Gastrocnemius medialis (tissue), 4 donors: ENCODE measurements at regions not wholly inside any gene's neighbourhood (a gene's known extent, or its start where the extent isn't known, plus 50 kb on each side); places are given as distances from the start of the nearest gene placed in this dataset.

Experiments
- ATAC-seq, 2 donors: fragments of 150-250 bp; one replicate each; pipeline ENCODE4 v1.9.1; 2016
- DNase-seq, 2 donors: peaks; one replicate each; pipeline ENCODE4 v3.0.0-alpha.2; 2019
- H3K27ac ChIP-seq, 4 donors: fragments of 200-600 bp; sonication (generic); 1 replicate in 1 of 4; 2 replicates in 3 of 4; pipeline ENCODE4 v1.5.1; 2016 to 2018; ENCODE audit warnings: mild to moderate bottlenecking in 2 of 4, moderate library complexity in 1 of 4
- H3K27me3 ChIP-seq, 3 donors: fragments of 200-600 bp; sonication (generic) in 2 of 3; 1 replicate in 1 of 3; 2 replicates in 2 of 3; pipeline versions ENCODE4 v1.5.1 to v1.6.0; 2016 to 2019; ENCODE audit warnings: mild to moderate bottlenecking in 1 of 3, moderate library complexity in 1 of 3
- H3K36me3 ChIP-seq, 2 donors: fragments of 200-600 bp; sonication (generic) in 1 of 2; one replicate each; pipeline ENCODE4 v1.5.1; 2017 to 2018
- H3K4me1 ChIP-seq, 2 donors: fragments of 200-600 bp; sonication (generic) in 1 of 2; one replicate each; pipeline ENCODE4 v1.5.1; 2016 to 2017; ENCODE audit warnings: mild to moderate bottlenecking in 2 of 2
- H3K4me3 ChIP-seq, 4 donors: fragments of 200-600 bp; sonication (generic) in 3 of 4; 1 replicate in 1 of 4; 2 replicates in 3 of 4; pipeline ENCODE4 v1.5.1; 2016 to 2019; ENCODE audit warnings: mild to moderate bottlenecking in 2 of 4
- H3K9me3 ChIP-seq, 3 donors: fragments of 200-600 bp; sonication (generic) in 2 of 3; 1 replicate in 1 of 3; 2 replicates in 2 of 3; pipeline ENCODE4 v1.5.1; 2016 to 2019
- CTCF ChIP-seq, 5 experiments: fragments of 450-650 bp in 3 of 5; fragments of 200-600 bp in 2 of 5; sonication (generic) in 2 of 5; IDR thresholded peaks in 4 of 5; conservative IDR thresholded peaks in 1 of 5; 1 replicate in 4 of 5; 2 replicates in 1 of 5; pipeline ENCODE4 v1.5.1; 2016 to 2019; ENCODE audit warnings: antibody characterized with exemption in 5 of 5, mild to moderate bottlenecking in 3 of 5, moderate library complexity in 3 of 5
- POLR2A ChIP-seq, 2 donors: fragments of 450-650 bp; IDR thresholded peaks; one replicate each; pipeline ENCODE4 v1.6.1; 2017; ENCODE audit warnings: antibody characterized with exemption in 2 of 2, mild to moderate bottlenecking in 2 of 2, moderate library complexity in 2 of 2
- in situ Hi-C, 4 donors: fragments of 200-750 bp; cut with MboI; loops; one replicate each; pipeline versions ENCODE4 v1.15.0 to v1.8.0; 2017; ENCODE audit warnings: low sequenced_read_pairs in 4 of 4
- intact Hi-C: fragments of 100-400 bp; cut with DNase I; formaldehyde crosslinking; loops from one replicate; pipeline ENCODE4 v1.15.1; 2023; ENCODE audit warnings: low total_unique reads

GRCh38 chr2:38218591-38218991 is 142.6 kb upstream of the CYP1B1 start:
- H3K27ac ChIP-seq: no peak overlapping the region
- H3K4me1 ChIP-seq: no peaks in the 10 kb centered on the region
- H3K9me3 ChIP-seq: no peaks in the 10 kb centered on the region
- in situ Hi-C loops (no loop called here), intact Hi-C loops (no loop called here)
- no peaks in the 10 kb centered on the region for H3K36me3 ChIP-seq
- DNase-seq (no peak), ATAC-seq (no peak)
- TF ChIP-seq CTCF (IDR thresholded peaks at IDR 0.05 in 4 of 5, conservative IDR thresholded peaks at IDR 0.05 in 1 of 5): no peak
- no peak for TF ChIP-seq POLR2A (IDR thresholded peaks at IDR 0.05)
- H3K4me3 ChIP-seq: no peak overlapping the region
- peaks cover 0 to 2% (median 0%) of the 10 kb centered on the region in 3 donors for H3K27me3 ChIP-seq

- Histone ChIP-seq H3K4me1 (no peaks in the 10 kb centered on the region), H3K4me3 (no peak overlapping the region), H3K27ac (no peak overlapping the region), H3K36me3 (no peaks in the 10 kb centered on the region), H3K9me3 (no peaks in the 10 kb centered on the region), H3K27me3 (peaks cover 0 to 2% (median 0%) of the 10 kb centered on the region in 3 donors)
- in situ Hi-C loops (no loop called here), intact Hi-C loops (no loop called here)
- ATAC-seq (no peak), DNase-seq (no peak)
- TF ChIP-seq CTCF (IDR thresholded peaks at IDR 0.05 in 4 of 5, conservative IDR thresholded peaks at IDR 0.05 in 1 of 5) (no peak), POLR2A (IDR thresholded peaks at IDR 0.05) (no peak)
Observed at GRCh38 chr2:38217401-38218188, 141.6 kb upstream of the CYP1B1 start.

- TF ChIP-seq CTCF (IDR thresholded peaks at IDR 0.05 in 4 of 5, conservative IDR thresholded peaks at IDR 0.05 in 1 of 5): no peak
- no peak for TF ChIP-seq POLR2A (IDR thresholded peaks at IDR 0.05)
- no peaks in the 10 kb centered on the region for H3K4me1 ChIP-seq
- H3K9me3 ChIP-seq: no peaks in the 10 kb centered on the region
- H3K27me3 ChIP-seq: peaks cover 0 to 2% (median 0%) of the 10 kb centered on the region in 3 donors
- intact Hi-C loops: no loop called here
- in situ Hi-C loops: no loop called here
- DNase-seq (no peak), ATAC-seq (no peak)
- H3K4me3 ChIP-seq: no peak overlapping the region
- no peak overlapping the region for H3K27ac ChIP-seq
- no peaks in the 10 kb centered on the region for H3K36me3 ChIP-seq
Observed at GRCh38 chr2:38216886-38217285, 140.9 kb upstream of the CYP1B1 start.

GRCh38 chr2:38215993-38216392 is 140.0 kb upstream of the CYP1B1 start:
- TF ChIP-seq CTCF (IDR thresholded peaks at IDR 0.05 in 4 of 5, conservative IDR thresholded peaks at IDR 0.05 in 1 of 5) (no peak), POLR2A (IDR thresholded peaks at IDR 0.05) (no peak)
- no peak overlapping the region for H3K27ac ChIP-seq
- no peaks in the 10 kb centered on the region for H3K4me1 ChIP-seq
- no peak overlapping the region for H3K4me3 ChIP-seq
- H3K9me3 ChIP-seq: no peaks in the 10 kb centered on the region
- ATAC-seq (no peak), DNase-seq (no peak)
- H3K27me3 ChIP-seq: peaks cover 0 to 2% (median 0%) of the 10 kb centered on the region in 3 donors
- no peaks in the 10 kb centered on the region for H3K36me3 ChIP-seq
- in situ Hi-C loops: no loop called here
- intact Hi-C loops: no loop called here
